ENCODE measurements at regions not wholly inside any gene's neighbourhood (a gene's known extent, or its start where the extent isn't known, plus 50 kb on each side); places are given as distances from the start of the nearest gene placed in this dataset.
"Not testable (repeated sequence)": the region's sequence is repeated elsewhere in the genome, so short reads cannot be mapped to it uniquely, and the experiment has no call there.

DNA sequence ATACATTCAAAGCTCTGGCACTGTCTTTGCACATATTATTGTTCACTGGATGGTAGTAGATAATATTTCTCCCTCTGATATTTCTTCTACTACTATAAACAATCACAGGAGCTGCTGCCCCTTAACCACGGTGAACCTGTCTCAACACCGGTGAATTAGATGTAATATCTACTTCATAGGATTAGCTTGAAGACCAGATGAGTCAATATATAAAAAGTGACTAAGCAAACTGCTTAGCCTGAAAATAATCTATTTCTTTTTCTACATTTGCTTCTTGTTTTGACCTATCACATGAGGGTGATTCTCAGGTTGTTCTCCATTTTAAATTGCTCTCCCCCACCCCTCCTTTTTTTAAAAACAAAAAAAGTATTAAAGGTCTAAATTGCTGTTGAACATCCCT, 645.5 kb downstream of the ANKRD50 start:
- no peak for DNase-seq (ENCODE audit: low spot score)
- POLR2A ChIA-PET, result no interaction called here
- no peak overlapping the region for H3K4me3 ChIP-seq (ENCODE audit: low read depth, low read length, poor library complexity, severe bottlenecking)
- no peak overlapping the region for H2AFZ ChIP-seq (ENCODE audit: low read length)
- H3K79me2 ChIP-seq (ENCODE audit: insufficient read depth, low read depth, low read length), result no peaks in the 10 kb centered on the region
- no peaks in the 10 kb centered on the region for H3K4me1 ChIP-seq (ENCODE audit: insufficient read depth, low read length, poor library complexity, severe bottlenecking)
- intact Hi-C loops (cut with micrococcal nuclease; ENCODE audit: unreplicated experiment), result no loop called here
- no peak overlapping the region for H3K4me2 ChIP-seq (ENCODE audit: low read length)
- TF ChIP-seq EZH2phosphoT487 (IDR thresholded peaks at IDR 0.05; ENCODE audit: borderline replicate concordance, low read depth, low read length), result no peak
- TF ChIP-seq, protein P1, sequence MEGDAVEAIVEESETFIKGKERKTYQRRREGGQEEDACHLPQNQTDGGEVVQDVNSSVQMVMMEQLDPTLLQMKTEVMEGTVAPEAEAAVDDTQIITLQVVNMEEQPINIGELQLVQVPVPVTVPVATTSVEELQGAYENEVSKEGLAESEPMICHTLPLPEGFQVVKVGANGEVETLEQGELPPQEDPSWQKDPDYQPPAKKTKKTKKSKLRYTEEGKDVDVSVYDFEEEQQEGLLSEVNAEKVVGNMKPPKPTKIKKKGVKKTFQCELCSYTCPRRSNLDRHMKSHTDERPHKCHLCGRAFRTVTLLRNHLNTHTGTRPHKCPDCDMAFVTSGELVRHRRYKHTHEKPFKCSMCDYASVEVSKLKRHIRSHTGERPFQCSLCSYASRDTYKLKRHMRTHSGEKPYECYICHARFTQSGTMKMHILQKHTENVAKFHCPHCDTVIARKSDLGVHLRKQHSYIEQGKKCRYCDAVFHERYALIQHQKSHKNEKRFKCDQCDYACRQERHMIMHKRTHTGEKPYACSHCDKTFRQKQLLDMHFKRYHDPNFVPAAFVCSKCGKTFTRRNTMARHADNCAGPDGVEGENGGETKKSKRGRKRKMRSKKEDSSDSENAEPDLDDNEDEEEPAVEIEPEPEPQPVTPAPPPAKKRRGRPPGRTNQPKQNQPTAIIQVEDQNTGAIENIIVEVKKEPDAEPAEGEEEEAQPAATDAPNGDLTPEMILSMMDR (conservative IDR thresholded peaks at IDR 0.05; ENCODE audit: low read length), result no peak
- no peaks in the 10 kb centered on the region for H3K9me2 ChIP-seq (ENCODE audit: insufficient read depth, low read length)
- CTCF ChIA-PET (ENCODE audit: unreplicated experiment), result no interaction called here
- H3K27ac ChIP-seq (ENCODE audit: low read depth, low read length, poor library complexity, severe bottlenecking), result no peak overlapping the region
- peaks cover 16% of the 10 kb centered on the region for H3K9me3 ChIP-seq (ENCODE audit: low read length)
- no peaks in the 10 kb centered on the region for H3K36me3 ChIP-seq (ENCODE audit: insufficient read depth, low read length)
- H4K20me1 ChIP-seq (ENCODE audit: insufficient read depth, low read length), result no peaks in the 10 kb centered on the region
- BruUV-seq (replicated peaks), result no TSS peak

DNA sequence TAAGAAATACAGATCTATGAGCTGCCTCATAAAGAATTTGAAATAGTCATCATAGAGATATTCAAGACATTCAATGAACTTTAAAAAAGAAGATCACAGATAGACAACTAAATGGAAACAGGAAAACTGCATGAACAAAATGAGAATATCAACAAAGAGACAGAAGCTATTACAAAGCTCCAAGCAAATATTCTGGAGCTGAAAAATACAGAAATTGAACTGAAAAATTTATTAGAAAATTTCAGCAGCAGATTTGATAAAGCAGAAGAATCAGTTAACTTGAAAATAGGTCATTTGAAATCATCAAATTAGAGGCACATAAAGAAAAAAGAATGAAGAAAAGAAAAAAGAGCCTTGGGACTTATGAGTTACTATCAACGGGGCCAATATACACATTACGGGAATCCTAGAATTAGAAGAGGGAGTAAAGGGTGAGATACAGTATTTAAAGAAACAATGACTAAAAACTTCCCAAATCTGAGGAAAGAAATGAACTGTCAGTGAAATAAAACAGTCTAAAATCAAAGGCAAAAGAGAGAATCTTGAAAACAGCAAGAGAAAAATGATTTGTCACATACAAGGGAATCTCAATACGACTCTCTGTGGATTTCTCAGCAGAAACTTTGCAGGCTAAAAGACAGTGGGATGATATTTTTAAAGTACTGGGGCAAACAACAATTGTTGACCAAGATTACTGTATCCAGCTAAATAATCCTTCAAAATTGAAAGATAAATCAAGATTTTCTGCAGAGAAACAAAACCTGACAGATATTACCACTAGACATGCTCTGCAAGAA, 641.6 kb downstream of the ANKRD50 start:
- Histone ChIP-seq H2AFZ (ENCODE audit: low read length) (no peak overlapping the region), H3K9me2 (ENCODE audit: insufficient read depth, low read length) (no peaks in the 10 kb centered on the region), H3K4me2 (ENCODE audit: low read length) (no peak overlapping the region), H3K27ac (ENCODE audit: low read depth, low read length, poor library complexity, severe bottlenecking) (no peak overlapping the region), H3K79me2 (ENCODE audit: insufficient read depth, low read depth, low read length) (no peaks in the 10 kb centered on the region), H3K36me3 (ENCODE audit: insufficient read depth, low read length) (no peaks in the 10 kb centered on the region), H3K9me3 (ENCODE audit: low read length) (peaks cover 16% of the 10 kb centered on the region), H3K4me3 (ENCODE audit: low read depth, low read length, poor library complexity, severe bottlenecking) (no peak overlapping the region), H3K4me1 (ENCODE audit: insufficient read depth, low read length, poor library complexity, severe bottlenecking) (no peaks in the 10 kb centered on the region), H4K20me1 (ENCODE audit: insufficient read depth, low read length) (no peaks in the 10 kb centered on the region)
- CTCF ChIA-PET (ENCODE audit: unreplicated experiment), result no interaction called here
- no TSS peak for BruUV-seq (replicated peaks)
- POLR2A ChIA-PET, result interaction anchor here (0.6 kb wide), 1 partner anchor 315 kb away, joined by 3 read pairs; no protein-coding TSS in a partner anchor
- TF ChIP-seq, protein P1 (conservative IDR thresholded peaks at IDR 0.05; ENCODE audit: low read length), result no peak
- DNase-seq (ENCODE audit: low spot score), result peak; percentile 7
- intact Hi-C loops (cut with micrococcal nuclease; ENCODE audit: unreplicated experiment), result no loop called here

DNA sequence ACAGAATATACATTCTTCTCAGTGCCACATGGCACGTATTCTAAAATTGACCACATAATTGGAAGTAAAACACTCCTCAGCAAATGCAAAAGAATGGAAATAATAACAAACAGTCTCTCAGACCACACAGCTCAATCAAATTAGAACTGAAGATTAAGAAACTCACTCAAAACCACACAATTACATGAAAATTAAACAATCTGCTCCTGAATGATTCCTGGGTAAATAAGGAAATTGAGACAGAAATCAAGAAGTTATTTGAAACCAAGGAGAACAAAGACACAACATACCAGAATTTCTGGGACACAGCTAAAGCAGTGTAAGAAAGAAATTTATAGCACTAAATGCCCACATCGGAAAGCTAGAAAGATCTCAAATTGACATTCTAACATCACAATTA, 637.3 kb downstream of the ANKRD50 start:
- H3K4me3 ChIP-seq (ENCODE audit: low read depth, low read length, poor library complexity, severe bottlenecking); H3K79me2 ChIP-seq (ENCODE audit: insufficient read depth, low read depth, low read length); H3K27ac ChIP-seq (ENCODE audit: low read depth, low read length, poor library complexity, severe bottlenecking); H3K9me2 ChIP-seq (ENCODE audit: insufficient read depth, low read length); H3K36me3 ChIP-seq (ENCODE audit: insufficient read depth, low read length); H4K20me1 ChIP-seq (ENCODE audit: insufficient read depth, low read length); BruUV-seq (replicated peaks); H2AFZ ChIP-seq (ENCODE audit: low read length); H3K4me1 ChIP-seq (ENCODE audit: insufficient read depth, low read length, poor library complexity, severe bottlenecking); intact Hi-C loops (cut with micrococcal nuclease; ENCODE audit: unreplicated experiment); CTCF ChIA-PET (ENCODE audit: unreplicated experiment); H3K4me2 ChIP-seq (ENCODE audit: low read length); POLR2A ChIA-PET; DNase-seq (ENCODE audit: low spot score): not testable (repeated sequence)
- peaks cover 15% of the 10 kb centered on the region for H3K9me3 ChIP-seq (ENCODE audit: low read length)

All from OCI-LY7 (cell line).